ENCODE measurements at regions not wholly inside any gene's neighbourhood (a gene's known extent, or its start where the extent isn't known, plus 50 kb on each side); places are given as distances from the start of the nearest gene placed in this dataset.

DNA sequence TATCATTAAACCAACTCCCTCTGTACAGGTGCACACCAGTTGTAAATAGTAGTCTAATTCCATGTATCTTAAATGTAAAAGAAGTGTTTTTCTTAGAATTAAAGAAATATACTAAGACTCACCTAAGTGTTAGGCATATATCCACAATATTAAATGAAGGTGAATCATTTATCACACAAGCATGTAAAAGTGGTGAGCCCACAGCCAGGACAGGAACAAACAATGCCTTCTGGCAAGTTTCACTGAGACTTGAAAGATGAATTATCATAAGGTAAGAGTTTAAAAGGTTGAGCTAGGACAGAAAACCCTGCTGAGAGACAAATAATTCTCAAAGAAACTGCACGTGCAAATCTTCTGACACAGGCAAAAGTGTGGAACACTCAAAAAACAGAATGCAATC is 832.5 kb downstream of the TAF11L14 start:
- TF ChIP-seq POLR2A (IDR thresholded peaks at IDR 0.05; ENCODE audit: low read depth, low read length) (no peak), TAF1 (IDR thresholded peaks at IDR 0.05; ENCODE audit: borderline replicate concordance, low read depth, low read length) (no peak)

Measured in GM12892 (cell line).